ENCODE measurements at regions not wholly inside any gene's neighbourhood (a gene's known extent, or its start where the extent isn't known, plus 50 kb on each side); places are given as distances from the start of the nearest gene placed in this dataset.
"Not testable (repeated sequence)": the region's sequence is repeated elsewhere in the genome, so short reads cannot be mapped to it uniquely, and the experiment has no call there.

DNA sequence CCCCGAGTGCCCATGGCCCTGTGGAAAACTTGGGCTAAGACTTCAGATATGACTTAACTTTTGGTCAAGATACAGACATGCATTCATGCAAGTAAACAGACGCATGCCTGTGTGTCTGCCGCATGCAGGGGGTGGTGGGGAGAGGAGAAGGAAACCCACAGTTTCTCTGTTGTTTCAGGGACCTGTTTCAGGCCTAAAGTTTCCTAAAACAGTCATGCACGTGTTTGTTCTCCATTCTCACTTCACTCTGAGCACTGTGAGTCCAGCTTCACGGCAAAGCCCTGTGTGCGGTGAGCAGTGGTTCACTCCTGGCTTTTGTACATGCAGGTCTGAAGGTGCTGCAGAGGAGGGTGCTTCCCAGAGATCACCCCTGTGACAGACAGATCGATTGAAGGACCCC, 158.7 kb downstream of the FOXL1 start:
- TF ChIP-seq, protein P1, sequence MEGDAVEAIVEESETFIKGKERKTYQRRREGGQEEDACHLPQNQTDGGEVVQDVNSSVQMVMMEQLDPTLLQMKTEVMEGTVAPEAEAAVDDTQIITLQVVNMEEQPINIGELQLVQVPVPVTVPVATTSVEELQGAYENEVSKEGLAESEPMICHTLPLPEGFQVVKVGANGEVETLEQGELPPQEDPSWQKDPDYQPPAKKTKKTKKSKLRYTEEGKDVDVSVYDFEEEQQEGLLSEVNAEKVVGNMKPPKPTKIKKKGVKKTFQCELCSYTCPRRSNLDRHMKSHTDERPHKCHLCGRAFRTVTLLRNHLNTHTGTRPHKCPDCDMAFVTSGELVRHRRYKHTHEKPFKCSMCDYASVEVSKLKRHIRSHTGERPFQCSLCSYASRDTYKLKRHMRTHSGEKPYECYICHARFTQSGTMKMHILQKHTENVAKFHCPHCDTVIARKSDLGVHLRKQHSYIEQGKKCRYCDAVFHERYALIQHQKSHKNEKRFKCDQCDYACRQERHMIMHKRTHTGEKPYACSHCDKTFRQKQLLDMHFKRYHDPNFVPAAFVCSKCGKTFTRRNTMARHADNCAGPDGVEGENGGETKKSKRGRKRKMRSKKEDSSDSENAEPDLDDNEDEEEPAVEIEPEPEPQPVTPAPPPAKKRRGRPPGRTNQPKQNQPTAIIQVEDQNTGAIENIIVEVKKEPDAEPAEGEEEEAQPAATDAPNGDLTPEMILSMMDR (IDR thresholded peaks at IDR 0.05; ENCODE audit: low read depth, low read length) = no peak
- no peaks in the 10 kb centered on the region for H3K9me3 ChIP-seq (ENCODE audit: low read depth)
- H3K27ac ChIP-seq = no peak overlapping the region
- no peak for DNase-seq (ENCODE audit: low read depth in 1 of 2, low spot score in 1 of 2)
- peaks cover 12% of the 10 kb centered on the region for H3K4me1 ChIP-seq (ENCODE audit: low read depth)
- H3K4me3 ChIP-seq = no peak overlapping the region
- no peaks in the 10 kb centered on the region for H3K36me3 ChIP-seq
- H3K27me3 ChIP-seq = peaks cover 21% of the 10 kb centered on the region

DNA sequence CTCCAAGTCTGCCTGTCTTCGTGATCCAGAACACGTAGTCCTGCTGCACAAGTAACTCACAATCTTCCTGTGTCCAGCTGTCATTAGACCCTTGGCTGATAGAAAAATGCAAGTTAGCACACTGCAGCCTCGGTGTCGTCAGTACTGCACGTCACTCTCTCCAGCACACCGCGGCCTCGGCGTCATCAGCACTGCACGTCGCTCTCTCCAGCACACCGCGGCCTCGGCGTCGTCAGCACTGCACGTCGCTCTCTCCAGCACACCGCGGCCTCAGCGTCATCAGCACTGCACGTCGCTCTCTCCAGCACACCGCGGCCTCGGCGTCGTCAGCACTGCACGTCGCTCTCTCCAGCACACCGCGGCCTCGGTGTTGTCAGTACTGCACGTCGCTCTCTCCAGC, 160.0 kb downstream of the FOXL1 start:
- H3K9me3 ChIP-seq (ENCODE audit: low read depth); DNase-seq (ENCODE audit: low read depth in 1 of 2, low spot score in 1 of 2); H3K36me3 ChIP-seq; H3K4me3 ChIP-seq; H3K27ac ChIP-seq; H3K27me3 ChIP-seq: not testable (repeated sequence)
- peaks cover 12% of the 10 kb centered on the region for H3K4me1 ChIP-seq (ENCODE audit: low read depth)

DNA sequence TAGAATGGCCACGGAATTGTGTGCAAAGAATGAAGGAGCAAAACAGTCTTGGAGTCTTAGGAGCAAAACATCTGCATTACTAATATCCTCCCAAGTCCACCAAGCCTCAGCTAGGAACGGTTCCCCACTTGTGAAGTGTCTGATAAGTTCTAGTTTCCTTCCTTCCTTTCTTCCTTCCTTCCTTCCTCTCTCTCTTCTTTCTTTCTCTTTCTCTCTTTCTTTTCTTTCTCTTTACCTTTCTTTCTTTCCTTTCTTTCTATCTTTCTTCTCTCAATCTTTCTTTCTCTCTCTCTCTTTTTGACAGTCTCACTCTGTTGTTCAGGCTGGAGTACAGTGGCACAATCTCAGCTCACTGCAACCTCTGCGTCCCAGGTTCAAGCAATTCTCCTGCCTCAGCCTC, 160.8 kb downstream of the FOXL1 start:
- Histone ChIP-seq H3K4me1 (ENCODE audit: low read depth) (peaks cover 12% of the 10 kb centered on the region), H3K9me3 (ENCODE audit: low read depth) (no peaks in the 10 kb centered on the region), H3K36me3 (no peaks in the 10 kb centered on the region), H3K27me3 (peaks cover under 1% of the 10 kb centered on the region), H3K4me3 (no peak overlapping the region), H3K27ac (no peak overlapping the region)
- no peak for DNase-seq (ENCODE audit: low read depth in 1 of 2, low spot score in 1 of 2)
- TF ChIP-seq, protein P1 (IDR thresholded peaks at IDR 0.05; ENCODE audit: low read depth, low read length) = no peak

DNA sequence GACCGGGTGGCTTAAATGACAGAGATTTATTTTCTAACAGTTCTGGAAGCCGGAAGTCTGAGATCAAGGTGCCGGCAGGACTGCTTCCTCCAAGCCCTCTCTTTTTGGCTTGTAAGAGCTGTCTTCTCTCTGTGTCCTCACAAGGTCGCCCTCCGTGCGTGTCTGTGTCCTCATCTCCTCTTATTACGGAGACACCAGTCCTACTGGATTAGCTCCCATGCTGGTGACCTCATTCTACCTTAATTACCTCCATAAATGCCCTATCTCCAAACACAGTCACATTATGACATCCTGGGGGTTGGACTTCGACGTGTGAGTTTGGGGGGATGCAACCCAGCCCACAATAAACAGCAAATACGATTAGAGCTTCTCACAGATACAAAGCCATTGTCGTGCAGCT, 161.5 kb downstream of the FOXL1 start:
- TF ChIP-seq, protein P1 (IDR thresholded peaks at IDR 0.05; ENCODE audit: low read depth, low read length) = no peak
- Histone ChIP-seq H3K27ac (no peak overlapping the region), H3K4me3 (no peak overlapping the region), H3K4me1 (ENCODE audit: low read depth) (peaks cover 12% of the 10 kb centered on the region), H3K27me3 (no peaks in the 10 kb centered on the region), H3K36me3 (no peaks in the 10 kb centered on the region), H3K9me3 (ENCODE audit: low read depth) (no peaks in the 10 kb centered on the region)
- no peak for DNase-seq (ENCODE audit: low read depth in 1 of 2, low spot score in 1 of 2)

DNA sequence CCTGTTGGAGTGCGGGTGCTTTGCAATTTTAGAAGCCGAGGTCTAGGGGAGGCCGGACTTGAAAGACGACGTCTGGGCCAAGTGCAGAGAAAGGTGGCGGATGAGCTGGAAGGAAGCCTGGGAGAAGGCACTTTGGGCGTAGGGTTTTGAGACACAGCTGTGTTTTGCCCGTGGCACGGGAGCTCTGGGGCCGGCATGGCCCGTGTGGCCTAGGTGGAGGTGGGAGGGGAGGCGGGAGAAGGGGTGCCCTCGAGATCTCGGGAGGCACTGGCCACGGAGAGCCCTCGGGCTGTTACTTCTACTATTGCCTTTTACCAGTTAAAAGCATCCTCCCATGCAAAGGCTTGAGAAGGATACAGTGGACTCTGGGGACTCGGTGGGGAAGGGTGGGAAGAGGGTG, 161.9 kb downstream of the FOXL1 start:
- Histone ChIP-seq H3K36me3 (no peaks in the 10 kb centered on the region), H3K4me1 (ENCODE audit: low read depth) (peaks cover 12% of the 10 kb centered on the region), H3K9me3 (ENCODE audit: low read depth) (no peaks in the 10 kb centered on the region), H3K27ac (peak overlapping the region; percentile 94), H3K4me3 (no peak overlapping the region), H3K27me3 (no peaks in the 10 kb centered on the region)
- TF ChIP-seq, protein P1 (IDR thresholded peaks at IDR 0.05; ENCODE audit: low read depth, low read length) = no peak
- no peak for DNase-seq (ENCODE audit: low read depth in 1 of 2, low spot score in 1 of 2)

DNA sequence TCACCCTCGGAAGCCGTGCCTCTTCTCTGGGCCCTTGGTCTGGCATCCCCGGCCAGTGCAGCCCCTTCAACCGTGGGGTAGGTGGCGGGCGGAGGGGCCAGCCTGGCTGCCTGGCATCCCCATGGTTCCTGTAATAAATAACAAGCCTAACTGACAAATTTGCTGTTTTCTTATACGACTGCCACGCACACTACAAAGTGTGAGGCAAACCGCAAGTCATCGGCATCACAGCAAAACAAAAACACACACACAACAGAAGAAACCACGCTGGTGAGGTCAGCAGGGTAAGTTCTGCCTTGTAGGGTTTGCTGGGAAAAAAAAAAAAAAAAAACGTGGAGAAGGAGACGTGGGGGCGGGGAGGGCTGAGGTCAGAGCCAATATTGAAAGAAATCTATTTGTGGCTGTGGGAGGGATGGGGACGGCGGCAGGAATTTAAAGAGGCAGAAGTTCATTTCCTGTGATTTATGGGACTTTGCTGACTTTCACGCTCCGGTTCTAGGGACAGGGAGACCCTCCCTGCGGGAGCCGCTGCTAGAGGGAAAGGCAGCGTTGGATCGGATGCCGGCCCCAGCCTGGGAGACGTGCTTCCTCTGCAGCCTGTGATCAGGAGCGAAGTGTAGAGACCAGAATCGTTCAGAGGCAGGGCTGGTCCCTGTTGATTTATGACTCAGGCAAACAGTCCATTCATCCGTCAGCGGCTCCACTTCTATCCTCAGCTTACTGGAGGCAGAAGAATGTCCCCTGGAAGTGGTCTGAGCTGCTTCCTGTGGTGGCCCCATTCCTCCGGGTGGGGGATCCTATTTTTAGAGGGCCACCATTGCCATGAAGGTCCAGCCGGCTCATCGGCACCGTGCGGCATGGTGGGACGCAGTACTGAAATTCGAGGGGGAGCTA, 162.8 kb downstream of the FOXL1 start:
- H3K4me3 ChIP-seq = peak overlapping the region; percentile 9

More for the DNA sequence above, 162.8 kb downstream of the FOXL1 start:
- DNase-seq (ENCODE audit: low read depth in 1 of 2, low spot score in 1 of 2) = peak; percentile 71 to 78
- Histone ChIP-seq H3K27ac (peak overlapping the region; percentile 94), H3K9me3 (ENCODE audit: low read depth) (no peaks in the 10 kb centered on the region), H3K27me3 (no peaks in the 10 kb centered on the region), H3K36me3 (no peaks in the 10 kb centered on the region), H3K4me1 (ENCODE audit: low read depth) (peaks cover 12% of the 10 kb centered on the region)
- TF ChIP-seq, protein P1 (IDR thresholded peaks at IDR 0.05; ENCODE audit: low read depth, low read length) = no peak

Data from cardiac muscle cell (in vitro differentiated cells and primary cell).